HT-29 (cell line): ENCODE measurements at regions not wholly inside any gene's neighbourhood (a gene's known extent, or its start where the extent isn't known, plus 50 kb on each side); places are given as distances from the start of the nearest gene placed in this dataset.

Experiments used
- DNase-seq: peaks from one replicate; pipeline ENCODE4 v3.0.0-alpha.2; 2015; ENCODE audit warnings: low spot score

DNA sequence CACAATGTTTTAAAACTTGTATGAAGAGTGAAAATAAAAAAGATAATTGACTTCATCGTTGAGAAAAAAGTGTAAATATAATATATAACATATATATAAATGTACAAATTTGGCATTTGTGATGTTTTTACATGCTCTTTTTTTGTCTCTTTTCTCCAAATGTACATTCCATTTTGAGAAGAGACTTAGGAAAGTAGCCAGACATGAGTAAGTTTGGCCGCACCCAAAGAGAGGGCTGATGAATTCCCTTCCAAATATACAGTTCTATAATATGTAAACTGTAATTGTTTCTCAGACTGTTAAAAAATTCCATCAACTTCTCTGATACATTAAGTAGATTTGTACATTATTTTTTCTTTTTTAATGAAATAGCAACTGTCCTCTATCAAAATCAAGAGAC is 193.2 kb upstream of the MAP3K1 start:
- no peak for DNase-seq

DNA sequence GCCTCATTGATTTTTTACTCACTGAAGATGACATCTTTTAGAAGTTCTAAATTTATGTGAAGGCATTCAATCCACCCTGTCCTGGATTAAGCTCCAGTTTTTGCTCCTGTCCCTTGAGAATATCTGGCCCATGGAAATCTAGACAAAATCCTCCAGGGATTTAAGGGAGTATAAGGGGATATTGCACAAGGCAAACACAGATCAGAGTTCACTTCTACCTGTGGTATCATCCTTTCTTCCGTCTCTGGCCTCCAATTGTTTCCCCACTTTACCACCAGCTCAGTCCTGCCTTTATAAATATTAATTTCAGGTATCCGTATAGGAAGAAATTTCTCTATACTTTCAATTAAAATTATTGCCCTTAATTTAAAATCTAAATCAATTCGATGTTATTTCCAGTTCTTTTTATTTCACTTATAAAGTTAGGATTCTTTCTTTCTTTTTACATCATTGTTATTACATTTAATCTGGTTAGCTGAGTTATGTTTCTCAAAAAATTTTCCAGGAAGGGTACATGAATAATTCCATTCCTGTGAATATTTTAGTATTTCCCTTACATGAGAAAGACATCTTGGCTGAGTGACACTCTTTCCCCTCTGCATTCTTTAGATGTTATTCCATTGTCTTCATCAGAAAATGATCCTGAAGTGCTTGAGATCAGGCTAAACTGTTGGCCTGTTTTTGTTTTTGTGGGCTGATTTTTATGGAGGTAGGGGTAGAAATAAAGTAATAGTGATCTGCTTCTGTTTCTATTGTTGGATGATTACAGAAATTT is 194.3 kb upstream of the MAP3K1 start:
- DNase-seq: no peak

- no peak for DNase-seq
Observed at GRCh38 chr5:56617998-56618397, 197.4 kb upstream of the MAP3K1 start.

GRCh38 chr5:56616454-56617160 is 198.7 kb upstream of the MAP3K1 start:
- peak; percentile 77 for DNase-seq

DNA sequence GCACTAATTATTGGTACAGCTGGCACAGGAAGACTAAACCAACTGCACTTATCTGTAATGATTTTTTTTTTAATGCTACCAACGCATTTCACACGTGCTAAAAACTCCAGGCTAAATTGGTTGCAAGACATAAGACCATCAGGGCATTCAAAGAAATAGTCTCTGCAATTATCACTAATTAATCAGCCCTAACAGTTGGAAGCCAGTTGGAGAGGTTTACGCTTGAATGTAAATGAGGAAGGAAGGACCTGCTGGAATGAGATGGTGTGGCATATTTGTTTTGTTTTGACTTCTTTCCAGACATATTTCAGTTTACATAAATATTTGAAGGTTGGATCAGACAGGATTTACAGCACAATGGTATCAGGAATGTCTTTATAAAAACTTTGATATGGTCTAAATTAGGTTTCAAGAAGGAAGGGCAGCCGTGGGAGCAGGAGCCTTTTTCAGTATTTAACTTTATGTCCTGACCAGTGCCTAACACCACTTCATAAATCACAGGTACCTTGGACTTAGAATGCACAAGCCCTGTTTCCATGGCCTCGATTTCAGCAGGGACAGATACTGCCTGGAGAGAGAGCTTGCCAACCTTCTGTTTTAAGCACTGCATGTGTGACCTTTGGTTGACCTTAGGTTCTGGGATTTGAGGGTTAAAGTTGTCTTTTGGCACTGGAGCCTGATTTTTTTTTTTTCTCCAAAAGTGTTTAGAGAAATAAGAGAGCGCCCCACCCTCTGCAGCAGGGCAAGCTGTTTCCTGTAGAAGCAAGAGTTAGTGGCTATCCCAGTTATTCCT is 199.8 kb upstream of the MAP3K1 start:
- DNase-seq: peak; percentile 59

GRCh38 chr5:56612759-56613158 is 202.6 kb upstream of the MAP3K1 start:
- no peak for DNase-seq

DNA sequence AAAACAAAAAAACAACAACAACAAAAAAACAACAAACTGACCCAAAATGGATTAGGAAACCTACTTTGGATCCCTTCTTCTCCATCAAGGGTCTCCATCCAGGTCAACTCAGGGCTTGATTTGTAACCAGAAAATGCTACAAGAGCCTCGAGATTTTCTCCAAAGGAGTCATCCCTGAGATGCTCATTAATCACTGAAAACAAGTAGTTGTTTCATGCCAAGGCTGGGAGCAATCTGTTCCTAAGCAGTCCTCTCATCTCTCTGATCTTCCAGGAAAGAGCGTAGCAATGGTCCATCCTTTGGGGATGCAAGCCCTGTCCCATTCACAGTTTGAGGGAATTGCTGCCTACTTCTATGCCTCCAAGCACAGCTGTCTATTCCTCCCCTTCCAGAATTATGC is 203.0 kb upstream of the MAP3K1 start:
- DNase-seq: no peak

DNA sequence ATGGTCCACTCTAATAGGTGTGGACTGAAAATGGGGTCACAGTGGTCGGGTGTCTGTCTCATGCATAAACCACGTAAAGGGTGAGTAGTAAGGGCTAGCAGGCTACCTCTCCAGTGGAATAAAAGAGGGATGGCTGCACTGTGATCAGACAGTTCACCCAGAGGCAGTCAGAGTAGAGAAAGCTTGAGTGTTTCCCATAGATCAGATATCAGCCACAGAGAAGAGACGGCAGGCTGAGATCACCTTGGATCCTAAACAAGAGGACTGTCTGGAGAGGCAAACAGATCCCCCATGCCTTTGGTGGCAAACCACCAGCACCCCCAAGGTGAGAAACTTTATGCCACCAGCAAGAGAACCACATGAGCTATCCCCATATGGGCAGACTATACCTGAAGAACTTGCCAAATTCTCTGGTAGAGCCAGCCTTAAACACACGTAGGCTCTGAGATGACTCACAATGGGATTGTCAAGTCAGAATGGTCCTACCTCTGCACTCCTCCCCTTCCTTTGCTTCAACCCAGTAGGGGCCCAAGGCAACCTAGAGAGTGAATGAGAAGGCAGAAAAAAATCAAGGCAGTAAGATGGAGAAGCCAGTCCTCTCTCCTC is 205.2 kb upstream of the MAP3K1 start:
- no peak for DNase-seq

- DNase-seq: no peak
Observed at GRCh38 chr5:56608217-56608925, 207.0 kb upstream of the MAP3K1 start.

DNA sequence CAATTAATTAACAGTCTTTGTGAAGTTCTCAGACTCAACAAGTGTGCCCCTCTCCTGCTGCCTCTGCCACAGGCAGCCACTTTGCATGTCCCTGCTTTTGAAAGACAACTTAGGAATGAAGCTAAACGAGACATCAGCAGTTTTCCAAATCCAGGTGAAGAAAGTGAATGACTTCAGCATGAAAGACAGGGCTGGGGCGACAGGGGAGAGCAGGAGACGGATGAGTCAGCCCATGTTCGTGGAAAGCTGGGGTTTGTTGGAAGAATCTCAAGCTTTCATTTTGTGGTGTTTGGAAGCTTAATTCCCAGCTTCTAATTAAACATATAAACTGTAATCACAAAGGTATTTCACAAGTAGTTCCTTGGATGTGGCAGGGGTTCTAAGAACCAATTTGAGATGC is 207.8 kb upstream of the MAP3K1 start:
- DNase-seq: no peak

GRCh38 chr5:56607074-56607473 is 208.3 kb upstream of the MAP3K1 start:
- DNase-seq: no peak

GRCh38 chr5:56606192-56606591 is 209.2 kb upstream of the MAP3K1 start:
- DNase-seq: no peak

GRCh38 chr5:56605231-56605630 is 210.1 kb upstream of the MAP3K1 start:
- DNase-seq: no peak

DNA sequence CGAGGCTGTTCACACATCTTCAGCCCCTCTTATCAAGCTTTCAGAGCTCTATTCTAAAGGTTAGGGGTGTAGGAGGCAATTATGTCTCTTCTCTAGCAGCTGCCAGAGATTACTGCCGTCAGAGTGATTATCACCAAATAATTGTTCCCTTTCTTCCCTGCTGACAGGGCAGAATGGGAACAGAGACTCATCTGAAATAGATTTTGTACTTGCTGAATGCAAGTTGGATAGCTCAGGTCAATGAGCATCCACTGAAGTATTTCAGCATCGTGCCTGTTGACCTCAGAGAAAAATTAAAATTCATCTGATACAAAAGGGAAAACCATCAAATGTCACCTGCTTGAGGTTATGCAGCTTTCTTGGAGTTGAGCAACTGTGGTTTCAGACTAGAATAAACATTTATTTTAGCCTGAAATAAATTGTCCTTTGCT is 213.7 kb upstream of the MAP3K1 start:
- DNase-seq: no peak

DNA sequence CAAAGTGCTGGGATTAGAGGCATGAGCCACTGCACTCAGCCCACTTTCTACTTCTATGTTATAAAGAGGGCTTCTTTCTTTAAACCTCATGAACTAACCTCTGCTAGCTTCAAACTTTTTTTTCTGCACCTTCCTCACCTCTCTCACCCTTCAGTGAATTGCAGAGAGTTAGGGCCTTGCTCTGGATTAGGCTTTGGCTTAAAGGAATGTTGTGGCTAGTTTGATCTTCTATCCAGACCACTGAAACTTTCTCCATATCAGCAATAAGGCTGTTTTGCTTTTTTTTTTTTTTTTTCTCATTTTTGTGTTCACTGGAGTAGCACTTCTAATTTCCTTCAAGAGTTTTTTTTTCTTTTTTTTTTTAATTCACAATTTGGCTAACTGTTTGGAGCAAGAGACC is 216.4 kb upstream of the MAP3K1 start:
- DNase-seq: no peak

- DNase-seq: no peak
Observed at GRCh38 chr5:56596155-56596554, 219.2 kb upstream of the MAP3K1 start.

GRCh38 chr5:56595566-56595965 is 219.8 kb upstream of the MAP3K1 start:
- no peak for DNase-seq

GRCh38 chr5:56594792-56595191 is 220.6 kb upstream of the MAP3K1 start:
- peak; percentile 22 for DNase-seq

DNA sequence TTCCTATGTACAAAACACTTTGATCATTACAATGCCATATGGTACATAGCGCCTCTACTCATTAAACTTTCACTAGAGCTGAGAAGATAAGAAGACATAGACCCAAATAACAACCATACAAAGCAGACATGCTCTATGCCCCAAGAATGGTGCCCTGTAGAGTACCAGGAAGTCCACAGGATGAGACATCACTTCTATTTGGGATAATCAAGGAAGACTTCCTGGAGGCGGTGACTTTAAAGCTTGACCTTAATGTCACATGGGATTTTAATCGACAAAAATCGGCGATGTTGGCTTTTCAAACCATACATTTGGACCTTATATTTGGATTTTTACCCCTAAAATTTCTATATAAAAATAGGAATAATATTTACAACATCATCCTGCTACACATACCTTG is 224.3 kb upstream of the MAP3K1 start:
- no peak for DNase-seq

DNA sequence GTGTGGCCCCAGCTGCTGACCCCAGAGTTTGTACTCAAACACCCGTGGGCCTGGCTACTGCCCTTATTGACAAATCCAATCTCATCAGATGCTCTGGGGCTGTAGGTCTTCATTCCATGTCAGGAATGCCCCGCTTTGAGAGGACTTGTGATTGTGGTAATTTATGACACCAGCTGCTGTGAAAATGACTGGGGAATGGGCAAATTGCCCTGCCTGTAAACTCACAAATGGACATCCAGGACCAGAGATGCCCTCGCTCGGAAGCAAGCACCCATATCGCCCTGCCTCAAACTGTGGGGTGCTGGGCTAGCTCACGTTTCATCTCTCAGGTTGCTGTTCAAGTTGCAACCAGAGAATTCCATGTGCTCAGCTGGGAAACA is 225.9 kb upstream of the MAP3K1 start:
- no peak for DNase-seq
